ENCODE measurements at regions not wholly inside any gene's neighbourhood (a gene's known extent, or its start where the extent isn't known, plus 50 kb on each side); places are given as distances from the start of the nearest gene placed in this dataset.

GRCh38 chr6:50661636-50662035, 51.7 kb upstream of the TFAP2D start:
- Histone ChIP-seq H3K4me3 (no peak overlapping the region), H3K27ac (no peak overlapping the region), H3K27me3 (no peaks in the 10 kb centered on the region), H3K4me1 (no peaks in the 10 kb centered on the region), H3K9me3 (no peaks in the 10 kb centered on the region), H3K36me3 (no peaks in the 10 kb centered on the region)
- intact Hi-C loops (cut with DNase I), result no loop called here
- DNase-seq (no peak), ATAC-seq (no peak)
- TF ChIP-seq POLR2A (IDR thresholded peaks at IDR 0.05) (no peak), CTCF (IDR thresholded peaks at IDR 0.05) (no peak)
- WGBS, 4 donors, result 61 to 69% (median 64%) methylated on average over 1 of the region's 1 CpG

Measured in heart left ventricle (tissue), 16 donors.